HEK293 (cell line): ENCODE measurements at regions not wholly inside any gene's neighbourhood (a gene's known extent, or its start where the extent isn't known, plus 50 kb on each side); places are given as distances from the start of the nearest gene placed in this dataset.

Experiments
- CTCF ChIA-PET: fragments of 350-600 bp; formaldehyde crosslinking; extraction: SDS; loops from one replicate; lab custom pipeline; 2021; ENCODE audit warnings: antibody characterized with exemption; lab: Yijun Ruan, JAX
- POLR2A ChIA-PET: fragments of 300-600 bp; formaldehyde crosslinking; extraction: SDS; loops from one replicate; lab custom pipeline; 2020; ENCODE audit warnings: antibody characterized with exemption, inconsistent platforms; lab: Yijun Ruan, JAX
- H3K27ac ChIP-seq: fragments of 200-500 bp; sonication (Bioruptor generic); 2 replicates; pipeline ENCODE4 v1.5.1; 2014; ENCODE audit warnings: low read depth, low read length, control low read depth, inconsistent platforms; ENCODE audit errors: extremely low read depth
- H3K36me3 ChIP-seq, 2 experiments: fragments of 200-500 bp in 1 of 2; sonication (Bioruptor generic) in 1 of 2; 1 replicate in 1 of 2; 2 replicates in 1 of 2; pipeline ENCODE4 v1.5.1; 2014 to 2017; ENCODE audit warnings: inconsistent platforms in 2 of 2, low read length in 2 of 2; ENCODE audit not compliant: control insufficient read depth in 2 of 2, insufficient read depth in 1 of 2
- H3K4me1 ChIP-seq: fragments of 200-500 bp; sonication (Bioruptor generic); 2 replicates; pipeline ENCODE4 v1.5.1; 2014; ENCODE audit warnings: mild to moderate bottlenecking, low read length, inconsistent platforms; ENCODE audit not compliant: control insufficient read depth, insufficient read depth
- H3K4me3 ChIP-seq: 2 replicates; pipeline ENCODE4 v1.5.1; 2011; ENCODE audit warnings: low read depth, mild to moderate bottlenecking, control low read depth, low read length, moderate library complexity
- H3K9me3 ChIP-seq: fragments of 200-500 bp; sonication (Bioruptor generic); 2 replicates; pipeline ENCODE4 v1.5.1; 2014; ENCODE audit warnings: low read depth, low read length, inconsistent platforms; ENCODE audit not compliant: control insufficient read depth, insufficient read depth
- KLF1 ChIP-seq: fragments of 450-650 bp; formaldehyde crosslinking; IDR thresholded peaks from 2 replicates; pipeline ENCODE4 v1.5.1; 2016; ENCODE audit warnings: missing biosample characterization, missing genetic modification characterization
- KLF10 ChIP-seq: fragments of 450-650 bp; IDR thresholded peaks from 2 replicates; pipeline ENCODE4 v1.5.1; 2018; ENCODE audit warnings: missing biosample characterization, mild to moderate bottlenecking, missing genetic modification characterization
- PRDM10 ChIP-seq: fragments of 450-650 bp; formaldehyde crosslinking; IDR thresholded peaks from 2 replicates; pipeline ENCODE4 v1.5.1; 2016; ENCODE audit warnings: missing biosample characterization, missing genetic modification characterization
- SCRT1 ChIP-seq: fragments of 450-650 bp; formaldehyde crosslinking; IDR thresholded peaks from 2 replicates; pipeline ENCODE4 v1.5.1; 2016; ENCODE audit warnings: missing biosample characterization, missing genetic modification characterization, borderline replicate concordance
- ZBTB48 ChIP-seq: fragments of 450-650 bp; formaldehyde crosslinking; IDR thresholded peaks from 2 replicates; pipeline ENCODE4 v1.5.1; 2016; ENCODE audit warnings: missing biosample characterization, missing genetic modification characterization
- ZEB2 ChIP-seq: fragments of 450-650 bp; formaldehyde crosslinking; IDR thresholded peaks from 2 replicates; pipeline ENCODE4 v1.5.1; 2016; ENCODE audit warnings: missing biosample characterization, missing genetic modification characterization
- ZFP41 ChIP-seq: fragments of 450-650 bp; formaldehyde crosslinking; IDR thresholded peaks from 2 replicates; pipeline ENCODE4 v1.5.1; 2016; ENCODE audit warnings: missing biosample characterization, missing genetic modification characterization, borderline replicate concordance
- ZNF138 ChIP-seq: fragments of 450-650 bp; formaldehyde crosslinking; IDR thresholded peaks from 2 replicates; pipeline ENCODE4 v1.5.1; 2016; ENCODE audit warnings: missing biosample characterization, missing genetic modification characterization, borderline replicate concordance
- ZNF223 ChIP-seq: fragments of 450-650 bp; formaldehyde crosslinking; IDR thresholded peaks from 2 replicates; pipeline ENCODE4 v1.5.1; 2016; ENCODE audit warnings: missing biosample characterization, missing genetic modification characterization
- ZNF23 ChIP-seq: fragments of 450-650 bp; formaldehyde crosslinking; IDR thresholded peaks from 2 replicates; pipeline ENCODE4 v1.5.1; 2016; ENCODE audit warnings: missing biosample characterization, missing genetic modification characterization, borderline replicate concordance
- ZNF324 ChIP-seq: fragments of 450-650 bp; formaldehyde crosslinking; IDR thresholded peaks from 2 replicates; pipeline ENCODE4 v1.5.1; 2016; ENCODE audit warnings: missing biosample characterization, missing genetic modification characterization
- ZNF626 ChIP-seq: fragments of 450-650 bp; sonication (Bioruptor Pico); formaldehyde crosslinking; IDR thresholded peaks from 2 replicates; pipeline ENCODE4 v1.5.1; 2018; ENCODE audit warnings: missing biosample characterization, missing genetic modification characterization, inconsistent platforms
- ZNF670 ChIP-seq: fragments of 450-650 bp; formaldehyde crosslinking; IDR thresholded peaks from 2 replicates; pipeline ENCODE4 v1.5.1; 2016; ENCODE audit warnings: missing biosample characterization, missing genetic modification characterization, low read depth
- ZNF747 ChIP-seq: fragments of 450-650 bp; formaldehyde crosslinking; IDR thresholded peaks from 2 replicates; pipeline ENCODE4 v1.5.1; 2016; ENCODE audit warnings: missing biosample characterization, missing genetic modification characterization
- TF ChIP-seq, protein P1 (sequence below): fragments of 450-650 bp; formaldehyde crosslinking; IDR thresholded peaks from 2 replicates; pipeline ENCODE4 v1.5.1; 2016; ENCODE audit warnings: missing biosample characterization, missing genetic modification characterization, borderline replicate concordance
- TF ChIP-seq, protein P2 (sequence below): fragments of 450-650 bp; formaldehyde crosslinking; IDR thresholded peaks from 2 replicates; pipeline ENCODE4 v1.5.1; 2016; ENCODE audit warnings: missing biosample characterization, missing genetic modification characterization

DNA sequence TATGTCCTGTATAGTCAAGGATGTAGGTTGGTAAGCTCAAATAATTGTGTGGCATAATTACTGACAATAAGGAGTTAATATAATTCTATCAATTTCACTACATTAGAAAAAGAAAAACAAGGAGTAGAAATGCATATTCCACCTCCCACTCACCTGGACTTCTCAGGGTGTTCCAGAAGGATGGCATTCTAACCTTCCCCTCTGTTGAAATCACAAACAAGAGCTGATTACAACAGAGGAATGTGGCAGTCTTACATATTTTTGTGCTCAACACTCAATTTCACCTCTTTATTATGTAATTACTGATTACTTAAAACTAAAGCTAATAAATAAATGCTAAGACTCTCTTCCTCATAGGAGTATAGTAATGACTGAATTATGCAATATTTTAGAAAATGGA, 745.3 kb downstream of the DTWD2 start (continued):
- TF ChIP-seq, protein P1, sequence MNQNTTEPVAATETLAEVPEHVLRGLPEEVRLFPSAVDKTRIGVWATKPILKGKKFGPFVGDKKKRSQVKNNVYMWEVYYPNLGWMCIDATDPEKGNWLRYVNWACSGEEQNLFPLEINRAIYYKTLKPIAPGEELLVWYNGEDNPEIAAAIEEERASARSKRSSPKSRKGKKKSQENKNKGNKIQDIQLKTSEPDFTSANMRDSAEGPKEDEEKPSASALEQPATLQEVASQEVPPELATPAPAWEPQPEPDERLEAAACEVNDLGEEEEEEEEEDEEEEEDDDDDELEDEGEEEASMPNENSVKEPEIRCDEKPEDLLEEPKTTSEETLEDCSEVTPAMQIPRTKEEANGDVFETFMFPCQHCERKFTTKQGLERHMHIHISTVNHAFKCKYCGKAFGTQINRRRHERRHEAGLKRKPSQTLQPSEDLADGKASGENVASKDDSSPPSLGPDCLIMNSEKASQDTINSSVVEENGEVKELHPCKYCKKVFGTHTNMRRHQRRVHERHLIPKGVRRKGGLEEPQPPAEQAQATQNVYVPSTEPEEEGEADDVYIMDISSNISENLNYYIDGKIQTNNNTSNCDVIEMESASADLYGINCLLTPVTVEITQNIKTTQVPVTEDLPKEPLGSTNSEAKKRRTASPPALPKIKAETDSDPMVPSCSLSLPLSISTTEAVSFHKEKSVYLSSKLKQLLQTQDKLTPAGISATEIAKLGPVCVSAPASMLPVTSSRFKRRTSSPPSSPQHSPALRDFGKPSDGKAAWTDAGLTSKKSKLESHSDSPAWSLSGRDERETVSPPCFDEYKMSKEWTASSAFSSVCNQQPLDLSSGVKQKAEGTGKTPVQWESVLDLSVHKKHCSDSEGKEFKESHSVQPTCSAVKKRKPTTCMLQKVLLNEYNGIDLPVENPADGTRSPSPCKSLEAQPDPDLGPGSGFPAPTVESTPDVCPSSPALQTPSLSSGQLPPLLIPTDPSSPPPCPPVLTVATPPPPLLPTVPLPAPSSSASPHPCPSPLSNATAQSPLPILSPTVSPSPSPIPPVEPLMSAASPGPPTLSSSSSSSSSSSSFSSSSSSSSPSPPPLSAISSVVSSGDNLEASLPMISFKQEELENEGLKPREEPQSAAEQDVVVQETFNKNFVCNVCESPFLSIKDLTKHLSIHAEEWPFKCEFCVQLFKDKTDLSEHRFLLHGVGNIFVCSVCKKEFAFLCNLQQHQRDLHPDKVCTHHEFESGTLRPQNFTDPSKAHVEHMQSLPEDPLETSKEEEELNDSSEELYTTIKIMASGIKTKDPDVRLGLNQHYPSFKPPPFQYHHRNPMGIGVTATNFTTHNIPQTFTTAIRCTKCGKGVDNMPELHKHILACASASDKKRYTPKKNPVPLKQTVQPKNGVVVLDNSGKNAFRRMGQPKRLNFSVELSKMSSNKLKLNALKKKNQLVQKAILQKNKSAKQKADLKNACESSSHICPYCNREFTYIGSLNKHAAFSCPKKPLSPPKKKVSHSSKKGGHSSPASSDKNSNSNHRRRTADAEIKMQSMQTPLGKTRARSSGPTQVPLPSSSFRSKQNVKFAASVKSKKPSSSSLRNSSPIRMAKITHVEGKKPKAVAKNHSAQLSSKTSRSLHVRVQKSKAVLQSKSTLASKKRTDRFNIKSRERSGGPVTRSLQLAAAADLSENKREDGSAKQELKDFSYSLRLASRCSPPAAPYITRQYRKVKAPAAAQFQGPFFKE (tag by site-specific recombination): no peak
- TF ChIP-seq ZEB2 (tag by site-specific recombination): no peak
- no peak for TF ChIP-seq ZBTB48 (tag by site-specific recombination)
- TF ChIP-seq ZNF626 (tag by site-specific recombination): no peak
- TF ChIP-seq, all 188 proteins: peak for 0

GRCh38 chr5:118236108-118236849, 752.1 kb downstream of the DTWD2 start:
- CTCF ChIA-PET: no interaction called here
- POLR2A ChIA-PET: no interaction called here
- Histone ChIP-seq H3K36me3 (no peaks in the 10 kb centered on the region), H3K4me1 (no peaks in the 10 kb centered on the region), H3K4me3 (no peak overlapping the region)
- TF ChIP-seq ZNF138 (tag by site-specific recombination) (no peak), ZNF23 (tag by site-specific recombination) (no peak), KLF1 (tag by site-specific recombination) (no peak), KLF10 (tag by site-specific recombination) (no peak), PRDM10 (tag by site-specific recombination) (no peak), ZNF324 (tag by site-specific recombination) (no peak), ZNF223 (tag by site-specific recombination) (no peak), ZNF670 (no peak), ZNF747 (no peak), SCRT1 (tag by site-specific recombination) (no peak), ZFP41 (tag by site-specific recombination) (no peak)
- TF ChIP-seq, protein P2, sequence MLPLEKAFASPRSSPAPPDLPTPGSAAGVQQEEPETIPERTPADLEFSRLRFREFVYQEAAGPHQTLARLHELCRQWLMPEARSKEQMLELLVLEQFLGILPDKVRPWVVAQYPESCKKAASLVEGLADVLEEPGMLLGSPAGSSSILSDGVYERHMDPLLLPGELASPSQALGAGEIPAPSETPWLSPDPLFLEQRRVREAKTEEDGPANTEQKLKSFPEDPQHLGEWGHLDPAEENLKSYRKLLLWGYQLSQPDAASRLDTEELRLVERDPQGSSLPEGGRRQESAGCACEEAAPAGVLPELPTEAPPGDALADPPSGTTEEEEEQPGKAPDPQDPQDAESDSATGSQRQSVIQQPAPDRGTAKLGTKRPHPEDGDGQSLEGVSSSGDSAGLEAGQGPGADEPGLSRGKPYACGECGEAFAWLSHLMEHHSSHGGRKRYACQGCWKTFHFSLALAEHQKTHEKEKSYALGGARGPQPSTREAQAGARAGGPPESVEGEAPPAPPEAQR (tag by site-specific recombination): no peak
- TF ChIP-seq, all 188 proteins: peak for 0
- H3K9me3 ChIP-seq: no peaks in the 10 kb centered on the region
- no peak overlapping the region for H3K27ac ChIP-seq
